COLO829 (cell line): ENCODE measurements at regions not wholly inside any gene's neighbourhood (a gene's known extent, or its start where the extent isn't known, plus 50 kb on each side); places are given as distances from the start of the nearest gene placed in this dataset.
"Not testable (repeated sequence)": the region's sequence is repeated elsewhere in the genome, so short reads cannot be mapped to it uniquely, and the experiment has no call there.

Source experiments
- DNase-seq: peaks from one replicate; pipeline ENCODE4 v3.0.0; 2012; ENCODE audit warnings: low spot score

DNA sequence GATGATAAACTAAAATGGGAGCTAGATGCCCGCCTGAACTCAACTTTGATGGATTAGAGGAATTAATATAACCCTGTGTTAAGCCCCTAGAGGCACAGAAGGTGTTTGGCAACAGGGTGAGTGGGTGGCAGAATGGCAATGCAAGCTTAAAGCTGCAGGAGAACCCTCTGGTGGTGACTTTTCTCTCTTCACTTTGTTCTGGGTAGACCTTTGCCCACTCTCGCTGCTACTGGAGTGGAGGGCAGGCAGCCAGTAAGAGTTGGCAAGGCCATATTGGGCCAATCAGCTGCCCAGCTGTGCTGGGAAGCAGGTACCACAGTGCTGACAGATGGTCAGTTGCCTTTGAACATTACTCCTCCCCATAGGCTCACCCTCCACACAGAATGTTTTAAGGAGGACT, 468.2 kb downstream of the MMUT start:
- no peak for DNase-seq

DNA sequence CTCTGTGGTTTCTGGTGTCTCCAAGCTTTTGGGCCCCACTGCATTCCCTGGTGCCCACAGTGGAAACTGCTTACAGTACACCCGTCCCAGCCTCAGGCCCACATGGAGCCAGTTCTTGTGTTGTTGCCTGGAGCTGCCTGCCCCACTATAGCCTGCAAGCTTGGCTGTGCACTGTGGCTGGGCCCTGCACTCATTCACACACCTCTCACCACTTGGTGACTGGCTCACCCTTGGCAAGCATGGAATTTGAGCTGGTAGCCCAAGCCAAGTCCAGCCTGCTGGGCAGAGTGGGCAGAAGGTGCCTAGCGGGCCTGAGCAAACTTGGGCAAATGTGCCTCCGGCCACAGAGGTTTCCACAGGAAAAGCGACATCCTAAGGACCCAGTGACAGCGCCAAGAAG, 472.3 kb downstream of the MMUT start:
- no peak for DNase-seq

DNA sequence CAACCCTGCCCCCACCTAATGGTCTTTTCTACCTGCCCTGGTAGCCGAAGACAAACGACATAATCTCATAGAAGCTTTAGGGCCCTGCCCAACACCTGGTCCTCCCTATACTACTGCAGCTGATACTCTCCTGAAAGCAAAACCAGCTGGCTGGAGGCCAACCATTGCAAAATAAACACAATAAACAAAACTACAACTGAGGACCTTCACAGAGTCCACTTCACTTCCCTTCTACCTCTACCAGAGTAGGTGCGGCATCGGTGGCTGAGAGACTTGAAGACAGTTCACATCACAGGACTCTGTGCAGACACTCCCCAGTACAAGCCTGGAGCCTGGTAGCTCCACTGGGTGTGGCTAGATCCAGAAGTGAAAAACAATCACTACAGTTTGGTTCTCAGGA, 476.2 kb downstream of the MMUT start:
- no peak for DNase-seq

DNA sequence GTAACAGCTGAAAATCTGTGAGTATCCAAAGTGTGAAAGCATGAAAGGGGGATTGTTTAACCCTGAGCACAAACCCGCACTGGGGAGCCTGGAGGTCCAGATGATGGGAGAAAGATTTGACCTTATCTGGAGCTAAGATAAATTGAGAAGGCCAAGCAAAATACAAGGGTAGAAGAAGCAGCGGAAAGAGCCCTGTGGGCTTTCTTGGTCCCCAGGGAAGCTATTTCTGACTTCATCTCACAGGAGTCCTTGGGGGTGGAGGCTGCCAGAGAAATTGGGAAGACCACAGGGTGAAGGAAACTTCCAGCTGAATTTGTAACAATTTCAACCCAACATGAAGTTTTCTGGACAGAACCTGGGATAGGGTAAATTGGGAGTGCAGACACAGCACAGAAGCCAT, 476.9 kb downstream of the MMUT start:
- no peak for DNase-seq

DNA sequence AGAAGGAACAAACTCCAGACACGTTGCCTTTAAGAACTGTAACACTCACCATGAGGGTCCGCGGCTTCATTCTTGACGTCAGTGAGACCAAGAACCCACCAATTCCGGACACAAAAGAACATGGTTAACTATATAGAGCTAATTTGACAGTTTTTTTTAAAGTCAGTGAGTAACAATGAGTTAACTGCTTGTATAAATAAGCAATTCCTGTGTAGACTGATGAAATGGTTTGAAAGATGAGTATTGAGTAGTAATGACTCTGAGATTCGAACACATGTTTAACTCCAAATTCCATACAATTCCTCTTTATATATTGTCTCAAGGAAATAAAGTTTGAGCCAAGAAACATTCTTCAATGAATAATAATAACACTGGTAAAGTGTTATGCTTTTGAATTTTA, 478.0 kb downstream of the MMUT start:
- no peak for DNase-seq

DNA sequence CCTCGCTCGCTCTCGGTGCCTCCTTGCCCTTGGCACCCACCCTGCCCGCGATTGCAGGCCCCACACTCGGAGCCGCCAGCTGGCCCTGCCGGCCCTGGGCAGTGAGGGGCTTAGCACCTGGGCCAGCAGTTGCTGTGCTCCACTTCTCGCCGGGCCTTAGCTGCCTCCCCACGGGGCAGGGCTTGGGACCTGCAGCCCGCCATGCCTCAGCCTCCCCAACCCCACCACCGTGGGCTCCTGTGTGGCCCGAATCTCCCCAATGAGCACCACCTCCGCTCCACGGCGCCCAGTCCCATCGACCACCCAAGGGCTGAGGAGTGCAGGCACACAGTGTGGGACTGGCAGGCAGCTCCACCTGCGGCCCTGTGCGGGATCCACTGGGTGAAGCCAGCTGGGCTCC, 479.1 kb downstream of the MMUT start:
- not testable (repeated sequence) for DNase-seq

DNA sequence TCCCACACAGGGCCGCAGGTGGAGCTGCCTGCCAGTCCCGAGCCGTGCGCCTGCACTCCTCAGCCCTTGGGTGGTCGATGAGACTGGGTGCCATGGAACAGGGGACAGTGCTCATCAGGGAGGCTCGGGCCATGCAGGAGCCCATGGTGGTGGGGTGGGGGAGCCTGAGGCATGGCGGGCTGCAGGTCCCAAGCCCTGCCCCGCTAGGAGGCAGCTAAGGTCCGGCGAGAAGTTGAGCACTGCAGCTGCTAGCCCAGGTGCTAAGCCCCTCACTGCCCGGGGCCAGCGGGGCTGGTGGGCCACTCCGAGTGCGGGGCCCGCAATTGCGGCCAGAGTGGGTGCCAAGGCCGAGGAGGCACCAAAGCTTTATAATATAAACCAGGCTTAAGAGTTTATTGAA, 479.7 kb downstream of the MMUT start:
- no peak for DNase-seq

DNA sequence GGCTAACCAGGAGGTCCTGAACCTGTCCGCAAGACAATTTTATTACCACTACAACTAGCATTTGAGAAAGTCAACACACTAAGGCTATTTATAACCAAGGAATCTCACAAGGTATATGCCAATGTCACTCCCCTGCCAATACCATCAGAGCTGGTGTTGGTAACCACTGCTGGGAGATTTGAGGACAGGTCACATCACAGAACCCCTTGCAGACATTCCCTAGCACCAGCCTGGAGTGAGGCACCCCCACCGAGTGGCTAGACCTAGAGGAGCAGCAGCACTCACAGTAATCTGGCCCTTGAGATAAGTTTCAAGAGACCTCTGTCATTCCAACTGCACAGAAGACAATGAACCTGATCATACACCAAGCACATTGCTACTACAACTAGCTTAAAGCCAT, 483.2 kb downstream of the MMUT start:
- DNase-seq: no peak

DNA sequence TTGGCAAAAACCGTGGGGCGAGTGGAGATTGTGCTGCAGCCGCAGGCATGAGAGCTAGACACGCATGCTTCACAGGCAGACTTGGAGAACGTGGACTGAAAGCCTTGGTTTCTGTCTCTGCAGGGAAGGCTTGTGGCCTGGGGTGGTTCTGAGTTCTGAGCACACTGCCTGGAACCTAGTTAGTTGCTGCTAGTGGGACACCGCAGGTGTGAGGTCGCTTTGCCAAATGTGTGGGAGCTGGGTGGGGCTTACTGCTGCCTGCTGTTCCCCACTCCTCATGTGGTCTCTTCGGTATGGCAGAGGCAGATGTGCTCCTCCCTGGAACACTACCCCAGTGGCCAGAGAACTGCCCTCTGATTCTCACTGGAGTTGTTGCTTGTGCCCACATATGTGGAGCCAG, 484.0 kb downstream of the MMUT start:
- no peak for DNase-seq

DNA sequence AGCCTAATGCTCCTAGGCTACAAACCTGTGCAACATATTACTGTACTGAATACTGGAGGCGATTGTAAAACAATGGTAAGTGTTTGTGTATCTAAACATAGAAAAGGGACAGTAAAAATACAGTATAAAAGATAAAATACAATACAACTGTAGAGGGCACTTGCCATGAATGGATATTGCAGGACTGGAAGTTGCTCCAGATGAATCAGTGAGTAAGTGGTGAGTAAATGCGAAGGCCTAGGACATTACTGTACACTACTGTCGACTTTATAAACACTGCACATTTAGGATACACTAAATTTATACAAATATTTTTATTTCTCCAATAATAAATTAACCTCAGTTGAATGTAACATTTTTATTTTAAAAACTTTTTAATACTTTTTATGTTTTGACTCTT, 485.0 kb downstream of the MMUT start:
- DNase-seq: no peak

DNA sequence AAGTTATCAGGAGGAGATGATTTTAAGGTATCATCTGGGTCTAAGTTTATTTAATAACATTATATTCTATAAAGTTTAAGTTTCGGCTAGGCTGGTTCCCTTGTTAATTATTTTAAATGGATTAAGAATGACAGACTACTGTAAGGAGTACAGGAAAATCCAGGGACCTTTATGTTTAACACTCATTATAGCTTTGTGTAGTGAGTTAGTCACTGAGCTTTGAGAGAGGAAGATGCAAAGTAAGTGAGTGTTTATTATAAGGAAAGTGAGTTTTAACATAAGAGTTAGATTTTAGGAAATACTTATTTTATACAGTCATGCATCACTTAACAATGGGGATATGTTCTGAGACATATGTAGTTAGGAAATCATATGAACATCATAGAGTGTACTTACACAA, 485.5 kb downstream of the MMUT start:
- DNase-seq: no peak

DNA sequence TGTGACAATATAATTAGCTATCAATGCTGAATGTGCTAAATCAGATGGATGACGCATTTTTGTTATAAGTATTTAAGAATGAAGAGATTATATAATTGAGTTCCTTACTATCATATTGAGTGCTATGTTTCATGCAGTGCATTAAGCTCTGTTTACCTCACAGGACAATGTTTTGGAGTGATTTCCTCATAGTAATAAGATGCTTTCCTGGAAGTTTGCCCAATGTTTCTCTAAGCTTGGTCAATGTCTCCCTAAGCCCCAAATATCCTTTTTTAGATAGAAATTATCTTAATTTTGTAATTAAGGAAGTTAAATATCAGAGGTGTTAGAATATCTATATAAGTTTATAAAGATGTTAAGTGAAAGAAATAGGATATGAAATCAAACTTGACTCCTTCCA, 489.6 kb downstream of the MMUT start:
- no peak for DNase-seq

DNA sequence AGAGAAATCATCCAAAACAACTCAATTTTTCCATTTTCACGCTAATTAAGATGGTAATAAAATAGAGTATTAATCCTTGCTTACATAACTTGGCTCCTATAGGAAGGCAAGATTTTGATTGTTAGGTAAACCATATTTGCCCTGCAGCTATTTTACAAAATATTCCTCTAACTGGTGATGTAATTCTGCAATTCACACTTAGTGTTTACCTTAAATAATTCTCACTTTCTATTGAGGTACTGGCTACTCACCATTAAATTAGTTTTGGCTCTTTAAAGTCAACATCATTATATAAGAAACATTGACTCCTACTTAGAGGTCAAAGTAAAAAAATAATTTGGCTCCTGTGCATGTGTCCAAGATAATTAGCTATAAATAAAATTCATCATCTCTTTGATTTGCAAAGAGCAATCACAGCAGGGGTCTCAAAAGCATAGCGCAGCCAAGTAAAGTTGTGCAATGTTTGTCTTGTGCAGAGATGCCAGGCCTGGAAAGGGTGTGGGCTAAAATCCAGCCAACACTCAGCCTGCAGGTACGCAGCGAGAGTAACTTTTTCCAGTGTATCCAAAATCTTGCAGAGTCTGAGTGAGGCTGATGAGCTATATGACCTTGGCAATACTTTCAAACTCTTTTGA, 501.2 kb downstream of the MMUT start:
- no peak for DNase-seq

DNA sequence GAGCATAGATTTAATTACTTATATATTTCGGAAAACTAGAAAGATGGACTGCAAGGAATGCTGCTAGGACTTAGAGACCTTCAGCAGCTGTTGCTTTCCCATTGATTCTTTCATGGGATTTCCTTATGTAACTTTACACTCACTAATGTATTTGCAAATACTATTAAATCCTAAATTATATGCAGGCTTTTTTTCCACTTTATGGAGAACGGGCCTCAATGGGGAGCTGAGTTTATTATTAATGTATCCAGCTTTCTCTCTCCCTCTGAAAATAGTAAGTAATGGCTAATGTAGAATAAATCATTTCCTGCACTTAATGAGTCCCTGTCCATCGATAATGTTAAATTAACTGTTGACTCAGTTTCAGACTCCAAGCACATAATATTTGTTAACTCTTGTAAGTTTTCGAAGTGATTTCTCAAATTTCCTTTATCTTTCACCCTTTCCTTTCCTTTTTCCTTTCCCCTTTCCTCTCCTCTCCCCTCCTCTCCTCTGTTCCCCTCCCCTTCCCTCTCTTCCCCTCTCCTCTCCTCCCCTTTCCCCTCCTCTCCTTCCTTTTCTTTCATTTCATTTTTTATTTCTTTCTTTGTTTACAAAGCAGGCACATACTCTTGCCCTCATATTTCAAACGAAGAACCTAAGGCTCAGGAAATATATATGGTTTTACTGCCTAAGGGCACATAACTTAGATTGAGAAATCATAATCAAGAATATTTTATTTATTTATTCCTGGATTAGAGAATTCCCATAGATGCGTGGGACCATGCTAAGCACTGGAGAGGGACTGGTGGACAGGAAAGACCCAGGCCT, 503.6 kb downstream of the MMUT start:
- DNase-seq: no peak

DNA sequence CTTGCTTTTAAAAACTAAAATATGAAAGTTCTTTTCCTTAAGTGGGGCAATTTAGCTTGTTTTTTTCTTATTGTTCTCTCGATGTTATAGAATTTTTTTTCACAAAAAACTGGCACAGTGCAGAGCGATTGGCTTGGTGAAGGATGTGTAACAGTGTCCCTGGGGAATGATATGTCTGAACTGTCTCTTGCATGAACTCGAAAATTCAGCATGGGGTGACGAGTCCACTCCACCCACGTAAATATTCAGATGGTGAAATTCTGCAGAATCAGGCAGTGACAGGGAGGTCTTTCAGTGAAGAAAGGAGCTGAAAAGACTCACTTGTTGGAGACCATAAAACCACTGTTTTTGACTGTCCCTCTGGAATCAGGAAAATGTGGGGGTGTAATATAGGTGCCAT, 505.3 kb downstream of the MMUT start:
- DNase-seq: peak; percentile 71

DNA sequence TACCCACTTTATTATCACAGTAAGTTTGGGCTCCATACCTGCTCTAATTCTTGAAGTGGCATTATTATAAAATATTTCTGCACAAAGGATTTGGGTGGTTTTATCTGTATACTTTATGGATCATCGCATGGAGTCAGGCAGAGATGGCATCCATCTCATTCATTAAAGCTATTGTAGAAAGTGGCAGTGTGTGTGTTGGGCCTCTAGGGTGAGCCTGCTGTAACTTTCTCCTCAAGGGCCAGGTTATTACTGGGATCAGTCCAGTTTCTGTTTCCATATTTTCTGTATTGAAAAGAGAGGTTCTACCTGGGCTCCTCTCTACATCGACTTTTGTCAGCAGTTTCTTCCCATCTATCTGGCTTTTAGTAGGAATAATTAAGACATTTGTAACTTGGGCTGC, 511.1 kb downstream of the MMUT start:
- no peak for DNase-seq

DNA sequence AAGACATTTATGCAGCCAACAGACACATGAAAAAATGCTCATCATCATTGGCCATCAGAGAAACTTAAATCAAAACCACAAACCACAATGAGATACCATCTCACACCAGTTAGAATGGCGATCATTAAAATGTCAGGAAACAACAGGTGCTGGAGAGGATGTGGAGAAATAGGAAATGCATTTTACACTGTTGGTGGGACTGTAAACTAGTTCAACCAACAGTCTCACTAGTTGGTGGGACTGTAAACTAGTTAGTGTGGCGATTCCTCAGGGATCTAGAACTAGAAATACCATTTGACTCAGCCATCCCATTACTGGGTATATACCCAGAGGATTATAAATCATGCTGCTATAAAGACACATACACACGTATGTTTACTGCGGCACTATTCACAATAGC, 518.8 kb downstream of the MMUT start:
- DNase-seq: not testable (repeated sequence)

DNA sequence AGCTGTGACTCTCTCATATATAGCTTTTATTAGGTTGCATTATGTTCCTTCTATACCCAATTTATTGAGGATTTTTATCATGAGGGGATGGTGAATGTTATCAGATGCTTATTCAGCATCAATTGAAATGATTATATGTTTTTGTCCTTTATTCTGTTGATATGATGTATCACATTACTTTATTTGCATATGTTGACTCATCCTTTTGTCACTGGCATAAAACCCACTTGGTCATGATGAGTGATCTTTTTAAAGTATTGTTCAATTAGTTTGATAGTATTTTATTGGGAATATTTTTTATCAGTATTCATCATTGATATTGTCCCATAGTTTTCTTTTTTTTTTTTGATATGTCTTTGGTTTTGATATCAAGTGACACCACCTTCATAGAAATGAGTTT, 529.9 kb downstream of the MMUT start:
- no peak for DNase-seq

DNA sequence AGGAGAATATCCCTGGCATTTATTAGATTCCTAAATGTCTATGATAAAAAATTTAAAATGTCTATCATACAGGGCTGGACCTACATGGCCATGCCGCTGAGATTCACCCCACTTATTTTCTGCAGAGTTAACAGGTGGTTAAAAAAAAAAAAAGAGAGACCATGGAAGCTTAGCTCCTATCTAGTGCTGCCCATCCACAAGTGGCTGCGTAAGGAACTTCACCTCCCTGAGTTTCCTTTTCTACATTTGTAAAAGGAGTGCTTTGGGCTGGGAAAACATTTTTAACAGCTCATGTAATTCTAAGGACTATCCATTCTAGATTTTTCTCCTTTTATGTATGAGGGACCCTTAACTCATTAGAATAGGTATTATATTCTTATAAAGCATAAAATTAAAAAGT, 534.1 kb downstream of the MMUT start:
- no peak for DNase-seq

DNA sequence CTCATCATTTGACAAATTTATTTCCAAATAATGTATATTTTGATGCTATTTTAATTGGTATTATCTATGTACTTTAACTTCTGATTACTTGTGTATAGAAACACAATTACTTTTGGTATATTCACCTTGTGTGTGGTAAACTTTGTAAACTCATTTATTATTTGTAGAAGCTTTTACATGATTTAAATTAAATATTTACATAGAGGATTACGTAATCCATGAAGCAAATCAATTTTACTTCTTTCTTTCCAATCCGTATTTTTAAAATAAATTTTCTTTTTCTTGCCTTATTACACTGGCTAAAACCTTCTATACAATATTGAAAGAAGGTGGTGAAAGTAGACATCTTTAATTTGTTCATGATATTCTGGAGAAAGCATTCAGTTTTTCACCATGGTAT, 540.2 kb downstream of the MMUT start:
- DNase-seq: no peak

DNA sequence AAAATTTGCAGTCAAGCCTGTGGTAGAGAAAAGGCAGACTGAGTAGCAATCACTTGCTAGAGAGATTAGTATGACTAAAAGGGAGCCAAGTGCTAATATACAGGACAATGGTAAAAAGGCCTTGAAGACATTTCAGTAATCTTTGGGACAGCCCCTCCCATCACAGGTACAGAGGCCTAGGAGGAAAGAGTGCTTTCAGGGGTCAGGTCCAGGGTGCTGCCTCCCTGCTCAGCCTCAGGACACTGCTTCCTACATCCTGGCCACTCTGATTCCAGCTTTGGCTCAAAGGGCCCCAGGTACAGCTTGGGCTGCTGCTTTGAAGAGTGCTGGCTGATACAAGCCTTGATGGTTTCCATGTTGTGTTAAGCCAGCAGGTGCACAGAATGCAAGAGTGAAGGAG, 543.5 kb downstream of the MMUT start:
- no peak for DNase-seq

DNA sequence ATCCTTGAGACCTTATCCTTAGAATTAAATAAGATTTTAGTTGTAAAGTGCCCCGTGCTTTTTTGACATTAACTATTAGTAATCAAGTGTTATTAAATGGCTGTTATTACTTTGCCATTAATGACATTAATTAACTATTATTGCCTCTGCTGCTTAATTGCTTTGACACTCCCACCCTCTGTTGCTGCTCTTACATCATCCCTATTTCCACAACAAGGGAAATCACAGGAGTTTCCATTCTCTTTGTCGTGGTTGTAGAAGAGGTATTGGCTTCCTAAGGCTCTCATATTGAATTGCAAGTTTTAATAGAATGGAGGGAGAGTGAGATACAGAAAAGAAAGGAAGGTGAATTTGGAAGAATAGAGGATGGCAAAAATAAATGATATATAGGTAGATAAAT, 545.8 kb downstream of the MMUT start:
- DNase-seq: no peak

DNA sequence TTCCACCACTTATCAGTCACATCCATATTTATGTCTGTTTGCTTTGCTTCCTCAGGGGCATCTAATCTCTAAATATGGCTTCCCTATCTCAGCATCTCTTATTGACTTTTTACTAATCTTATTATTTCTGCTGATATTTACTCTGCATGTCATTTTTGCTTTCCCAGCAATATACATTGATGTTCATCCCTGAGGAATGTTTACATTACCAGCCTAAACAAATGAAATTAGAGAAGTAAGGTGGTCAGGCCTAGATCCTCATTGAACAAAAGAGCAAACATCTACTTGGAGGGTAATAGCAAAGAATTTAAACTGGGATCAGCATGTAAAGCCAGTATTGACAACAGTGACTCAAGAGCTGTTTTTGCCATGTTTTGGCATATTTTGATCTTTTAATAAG, 546.4 kb downstream of the MMUT start:
- no peak for DNase-seq

DNA sequence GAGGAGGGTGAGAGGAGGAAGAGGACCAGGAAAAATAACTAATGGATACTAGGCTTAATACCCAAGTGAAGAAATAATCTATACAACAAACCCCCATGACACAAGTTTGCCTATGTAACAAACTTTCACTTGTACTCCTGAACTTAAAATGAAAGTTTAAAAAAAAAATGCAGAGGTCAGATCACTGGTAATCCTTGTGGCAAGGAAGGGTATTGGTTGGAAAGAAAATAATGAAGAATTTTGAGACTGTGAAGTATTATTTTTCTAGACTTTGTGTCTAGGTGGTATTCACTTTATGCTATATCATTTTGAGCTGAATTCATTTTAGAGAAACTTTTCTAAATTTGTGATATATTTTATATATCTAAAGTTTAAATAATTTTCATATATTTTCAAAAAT, 547.5 kb downstream of the MMUT start:
- no peak for DNase-seq
